GM19468 (cell line): ENCODE measurements at regions not wholly inside any gene's neighbourhood (a gene's known extent, or its start where the extent isn't known, plus 50 kb on each side); places are given as distances from the start of the nearest gene placed in this dataset.

Experiments used
- ATAC-seq: cut with Tn5 transposase; IDR thresholded peaks from one replicate; pipeline ENCODE4 v1.9.1; 2021; ENCODE audit warnings: mild to moderate bottlenecking, moderate library complexity, moderate number of reproducible peaks; ENCODE audit not compliant: unreplicated experiment; ENCODE audit errors: extremely low read depth

DNA sequence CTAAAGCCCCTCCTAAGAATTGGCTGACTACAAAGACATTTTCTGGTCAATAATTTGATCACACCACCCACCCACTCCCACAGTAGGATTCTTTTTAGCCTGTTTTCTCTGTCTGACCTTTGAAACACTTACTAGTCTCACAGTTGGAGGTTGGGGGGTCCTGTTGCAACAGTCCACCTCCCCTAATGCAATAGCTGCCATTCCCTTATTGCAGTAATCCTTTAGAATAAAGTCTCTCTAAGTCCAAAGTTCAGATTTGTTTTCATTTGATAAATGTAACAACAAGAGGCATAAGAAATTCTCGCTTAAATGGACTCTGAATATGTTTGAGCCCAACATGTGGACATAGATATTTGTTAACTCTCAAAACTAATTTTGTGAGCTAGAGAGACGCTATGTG lies 1326.8 kb upstream of the TMEFF2 start:
- no peak for ATAC-seq

DNA sequence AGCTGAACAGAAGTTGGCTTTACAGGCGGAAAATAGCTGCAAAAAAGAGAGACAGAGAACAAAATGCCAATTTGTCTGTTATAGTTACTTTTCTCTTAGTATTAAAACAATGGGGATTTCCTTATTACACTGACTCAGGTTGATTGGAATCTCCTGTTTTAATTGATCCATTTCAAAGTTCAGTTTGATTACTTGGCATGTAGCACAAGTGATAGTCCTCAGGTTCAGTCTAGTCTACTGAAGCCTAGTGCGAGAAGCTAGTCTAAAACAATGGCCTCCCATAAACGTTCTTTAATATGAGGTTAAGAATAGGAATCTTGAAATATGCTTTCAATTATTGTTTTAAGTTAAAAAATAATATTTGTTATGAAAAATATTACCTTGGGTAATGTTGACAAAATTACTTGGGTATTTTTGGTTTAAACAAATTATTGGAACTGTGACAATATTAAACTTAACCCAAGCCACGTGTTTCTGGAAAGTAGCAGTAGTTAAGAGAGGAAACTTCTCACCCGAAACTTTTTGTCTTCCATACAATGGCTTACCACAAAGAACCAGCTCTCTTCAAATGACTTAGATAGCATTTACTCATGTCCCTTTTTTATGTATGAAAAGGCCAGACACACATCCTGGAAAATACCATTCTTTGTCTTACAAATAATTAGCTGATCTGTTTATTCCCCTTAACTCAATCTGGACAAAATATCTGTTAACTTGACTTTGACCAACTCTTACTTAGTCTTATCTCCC lies 1326.2 kb upstream of the TMEFF2 start:
- ATAC-seq = peak; percentile 32

DNA sequence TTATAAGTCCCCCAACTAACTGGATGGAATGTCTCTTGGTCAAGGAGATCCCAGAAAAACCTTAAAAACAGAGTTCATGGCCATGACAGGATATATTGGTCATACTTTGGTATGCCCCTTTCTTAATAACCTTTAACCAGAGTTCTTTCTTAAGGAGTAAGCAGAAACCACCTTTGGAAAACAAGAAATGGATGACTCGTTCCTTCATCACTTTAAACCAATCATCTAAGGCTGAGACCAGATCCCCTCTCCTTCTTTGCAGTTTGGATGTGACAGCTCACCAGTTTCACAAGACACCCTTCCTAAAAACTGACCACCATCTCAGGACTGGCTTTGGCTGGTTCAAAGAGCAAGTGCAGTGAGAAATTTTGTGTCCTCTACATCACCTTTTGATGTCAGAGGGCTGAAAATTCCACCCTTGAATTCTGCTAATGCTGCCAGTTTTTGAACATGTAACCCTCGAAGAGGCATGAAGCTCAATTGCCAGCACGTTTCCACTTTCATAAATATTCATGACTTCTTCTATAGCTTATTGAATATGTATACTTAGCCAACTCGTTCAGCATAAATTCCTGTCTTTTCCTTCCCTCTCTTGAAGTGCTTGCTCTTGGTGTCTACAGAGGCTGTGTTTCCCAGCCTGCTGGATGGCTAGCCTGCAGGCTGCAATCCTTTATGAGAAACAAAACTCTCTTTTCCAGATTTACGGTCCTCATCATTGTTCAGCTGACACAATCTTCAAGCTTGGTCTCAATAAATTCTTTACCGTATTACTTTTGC lies 1323.5 kb upstream of the TMEFF2 start:
- no peak for ATAC-seq

DNA sequence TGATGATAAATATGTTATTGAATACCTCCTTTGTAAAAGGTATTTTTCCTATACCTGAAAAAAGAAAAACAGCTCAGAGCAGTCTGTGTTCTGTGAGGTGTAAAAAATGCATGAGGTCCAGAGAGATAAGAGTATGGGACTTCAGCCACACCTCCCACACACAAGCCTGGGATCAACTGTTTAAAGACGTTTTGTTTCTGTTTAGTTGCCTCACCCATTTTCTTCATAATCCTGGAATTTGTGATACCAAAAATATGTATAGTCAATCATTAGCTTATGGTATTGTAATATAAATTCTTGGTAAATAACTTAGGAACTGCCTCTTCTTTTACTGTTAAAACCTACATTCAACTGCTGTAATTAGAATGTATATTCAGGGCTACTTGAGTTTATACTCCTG lies 1322.9 kb upstream of the TMEFF2 start:
- ATAC-seq = no peak

DNA sequence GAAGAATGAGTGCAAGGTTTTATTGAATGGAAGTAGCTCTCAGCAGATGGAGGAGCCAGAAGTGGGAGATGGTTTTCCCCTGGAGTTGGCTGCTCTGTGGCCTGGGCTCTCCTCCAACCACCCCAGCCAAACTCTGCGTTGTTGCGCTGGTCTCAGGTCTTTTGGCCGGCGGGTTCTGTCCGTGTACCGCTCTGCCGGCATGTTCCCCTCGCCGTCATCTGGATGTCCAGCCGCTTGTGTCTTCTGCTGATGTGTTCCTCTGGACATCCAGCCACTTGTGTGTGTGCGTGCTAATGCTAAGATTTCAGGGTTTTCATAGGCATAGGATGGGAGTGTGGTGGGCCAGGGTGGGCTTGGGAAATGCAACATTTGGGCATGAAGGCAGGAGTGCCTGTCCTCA lies 1311.3 kb upstream of the TMEFF2 start:
- no peak for ATAC-seq

DNA sequence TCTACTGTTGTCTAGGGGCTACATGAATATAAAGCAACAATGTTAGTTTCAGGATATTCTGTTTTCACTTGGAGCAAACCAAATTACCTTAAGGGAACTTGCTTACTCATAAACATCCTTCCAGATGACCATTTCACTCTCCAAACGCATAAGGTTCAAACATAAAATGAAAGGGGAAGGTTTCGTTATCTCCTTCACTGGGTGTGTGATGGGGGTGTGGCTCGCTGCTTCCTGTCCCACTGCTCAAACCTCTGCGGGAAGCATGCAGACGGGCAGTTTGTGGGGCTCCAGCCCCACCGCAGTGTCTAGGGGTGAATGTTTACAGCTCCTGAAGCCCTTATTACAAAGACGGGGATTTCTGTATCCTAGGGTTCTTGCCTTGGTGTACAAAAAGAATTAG lies 1310.9 kb upstream of the TMEFF2 start:
- ATAC-seq = no peak

DNA sequence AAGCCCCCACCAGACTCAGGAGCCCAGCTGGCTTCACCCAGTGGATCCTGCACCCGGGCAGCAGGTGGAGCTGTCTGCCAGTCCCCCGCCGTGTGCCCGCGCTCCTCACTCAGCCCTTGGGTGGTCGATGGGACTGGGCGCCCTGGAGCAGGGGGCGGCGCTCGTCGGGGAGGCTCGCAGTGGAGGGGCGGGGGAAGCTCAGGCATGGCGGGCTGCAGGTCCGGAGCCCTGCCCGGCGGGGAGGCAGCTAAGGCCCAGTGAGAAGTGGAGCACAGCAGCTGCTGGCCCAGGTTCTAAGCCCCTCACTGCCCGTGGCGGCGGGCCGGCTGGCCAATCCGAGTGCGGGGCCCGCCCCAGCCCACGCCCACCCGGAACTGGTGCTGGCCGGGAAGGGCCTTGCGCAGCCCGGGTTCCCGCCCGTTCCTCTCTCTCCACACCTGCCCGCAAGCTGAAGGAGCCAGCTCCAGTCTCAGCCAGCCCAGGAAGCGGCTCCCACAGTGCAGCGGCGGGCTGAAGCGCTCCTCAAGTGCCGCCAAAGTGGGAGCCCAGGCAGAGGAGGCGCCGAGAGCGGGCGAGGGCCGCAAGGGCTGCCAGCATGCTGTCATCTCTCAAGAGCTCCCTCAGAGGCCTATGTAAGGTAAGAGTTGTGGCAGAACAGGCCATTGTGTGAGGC lies 1307.8 kb upstream of the TMEFF2 start:
- no peak for ATAC-seq

DNA sequence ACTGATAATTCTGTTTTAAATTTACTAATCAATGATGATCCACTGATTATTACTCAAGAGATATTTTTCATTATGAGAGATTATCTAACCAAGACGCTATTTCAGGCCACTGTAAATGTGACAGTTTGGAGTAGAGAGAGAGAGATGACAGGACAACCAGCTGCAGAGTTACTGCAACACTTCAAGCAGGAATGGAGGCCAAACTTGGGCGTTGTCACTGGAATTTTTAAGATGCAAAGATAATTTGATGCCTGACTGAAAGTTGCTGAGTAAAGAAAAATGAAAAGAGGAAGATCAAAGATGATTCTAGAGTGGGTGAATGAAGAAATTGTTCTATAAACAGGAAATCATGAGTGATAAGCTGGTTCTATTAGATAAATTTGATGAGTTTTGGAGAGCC lies 1302.1 kb upstream of the TMEFF2 start:
- no peak for ATAC-seq

DNA sequence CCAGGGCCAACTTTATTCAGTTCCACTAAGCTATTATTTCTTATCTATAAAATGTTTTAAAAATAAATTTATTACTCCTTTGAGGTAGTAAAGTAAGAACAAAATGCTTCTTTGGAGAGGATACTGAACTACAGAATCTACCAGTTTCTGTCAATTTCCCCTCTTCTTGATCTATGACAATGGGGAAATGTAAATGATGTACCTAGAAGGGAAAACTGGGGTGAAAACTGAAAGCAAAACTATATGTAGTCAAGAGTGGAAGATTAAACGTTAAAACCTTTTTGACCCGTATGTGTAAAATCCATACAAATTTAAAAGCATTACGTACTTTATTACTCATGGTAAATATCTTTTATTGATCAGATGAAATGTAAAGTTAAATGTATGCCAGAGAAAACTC lies 1287.8 kb upstream of the TMEFF2 start:
- peak; percentile 79 for ATAC-seq

DNA sequence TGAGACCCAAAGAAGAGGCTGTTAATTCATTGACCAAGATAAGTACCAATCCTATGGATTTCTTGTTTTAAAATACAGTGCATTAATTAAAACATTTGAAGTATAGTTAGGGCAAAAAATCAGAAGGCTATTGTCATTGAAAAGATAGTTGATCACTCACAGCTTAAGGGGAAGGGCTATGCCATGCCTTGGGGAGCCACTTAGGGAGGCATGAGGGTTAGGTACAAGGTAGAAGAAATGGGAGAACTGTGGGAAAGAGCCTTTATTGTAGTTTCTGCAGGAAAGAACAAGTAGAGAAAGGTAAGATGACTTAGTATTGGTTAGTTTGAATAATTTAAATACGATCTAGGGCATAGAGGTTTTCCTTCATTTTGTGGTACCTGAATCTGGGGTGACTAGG lies 1285.5 kb upstream of the TMEFF2 start:
- no peak for ATAC-seq

DNA sequence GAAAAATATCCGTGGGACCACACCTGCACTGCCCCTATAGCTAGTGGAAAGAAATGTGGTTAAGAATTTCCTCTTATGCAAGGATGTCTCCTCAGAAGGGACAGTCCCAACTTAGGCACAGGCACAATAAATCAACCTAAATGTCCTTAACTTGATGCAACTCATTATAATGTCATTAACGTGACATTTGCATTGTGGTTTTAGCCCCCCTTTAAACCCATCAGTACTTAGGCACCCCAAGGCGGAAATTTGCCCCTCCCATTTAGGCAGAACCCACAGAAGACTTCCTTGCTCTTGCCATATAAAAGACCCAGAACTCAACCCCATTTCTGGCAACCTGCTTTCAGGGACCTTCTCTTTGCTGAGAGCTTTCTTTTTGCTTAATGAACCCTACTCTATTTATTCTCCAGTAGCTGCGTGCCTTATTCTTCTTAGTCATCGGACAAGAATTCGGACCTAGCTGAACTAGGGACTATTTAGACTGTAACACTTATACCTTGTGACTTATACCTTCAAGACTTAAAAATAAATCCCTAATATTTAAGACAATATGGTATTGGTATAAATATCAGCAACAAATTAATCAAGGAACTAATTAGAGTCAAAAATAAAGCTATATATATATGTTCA lies 1281.6 kb upstream of the TMEFF2 start:
- no peak for ATAC-seq

DNA sequence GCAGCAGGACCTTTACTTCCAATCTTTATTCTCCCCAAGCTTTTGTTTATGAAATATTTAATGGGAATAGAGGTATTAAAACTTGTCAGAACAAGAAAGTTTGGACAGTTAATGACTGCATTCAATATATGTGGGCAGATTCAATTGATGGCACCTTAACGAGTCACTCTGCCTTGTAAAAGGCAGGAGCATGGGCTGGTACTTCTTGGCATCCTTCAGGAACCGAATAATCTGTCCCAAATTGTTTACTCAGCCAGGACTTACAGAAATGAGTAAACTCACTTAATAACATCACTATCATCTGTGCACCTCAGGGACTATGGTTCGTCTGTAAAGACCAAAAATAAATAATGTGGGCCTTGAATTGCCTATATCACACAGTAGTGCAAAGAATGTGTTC lies 1280.3 kb upstream of the TMEFF2 start:
- ATAC-seq = no peak

DNA sequence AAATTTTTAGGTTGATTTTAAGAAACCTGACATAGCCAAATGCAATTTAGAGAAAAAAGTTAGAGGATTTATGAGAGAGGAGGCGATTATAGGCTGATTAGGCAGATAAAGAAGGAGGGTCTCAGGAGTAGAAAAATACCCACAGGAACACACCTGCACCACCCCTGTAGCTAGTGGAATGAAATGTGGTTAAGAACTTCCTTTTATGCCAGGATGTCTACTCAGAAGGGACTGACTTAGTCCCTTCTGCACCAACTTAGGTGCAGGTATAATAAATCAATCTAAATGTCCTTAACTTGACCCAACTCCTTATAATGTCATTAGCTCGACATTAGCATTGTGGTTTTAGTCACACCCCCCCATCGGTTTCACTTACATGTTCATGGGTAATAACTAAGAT lies 1274.5 kb upstream of the TMEFF2 start:
- no peak for ATAC-seq

DNA sequence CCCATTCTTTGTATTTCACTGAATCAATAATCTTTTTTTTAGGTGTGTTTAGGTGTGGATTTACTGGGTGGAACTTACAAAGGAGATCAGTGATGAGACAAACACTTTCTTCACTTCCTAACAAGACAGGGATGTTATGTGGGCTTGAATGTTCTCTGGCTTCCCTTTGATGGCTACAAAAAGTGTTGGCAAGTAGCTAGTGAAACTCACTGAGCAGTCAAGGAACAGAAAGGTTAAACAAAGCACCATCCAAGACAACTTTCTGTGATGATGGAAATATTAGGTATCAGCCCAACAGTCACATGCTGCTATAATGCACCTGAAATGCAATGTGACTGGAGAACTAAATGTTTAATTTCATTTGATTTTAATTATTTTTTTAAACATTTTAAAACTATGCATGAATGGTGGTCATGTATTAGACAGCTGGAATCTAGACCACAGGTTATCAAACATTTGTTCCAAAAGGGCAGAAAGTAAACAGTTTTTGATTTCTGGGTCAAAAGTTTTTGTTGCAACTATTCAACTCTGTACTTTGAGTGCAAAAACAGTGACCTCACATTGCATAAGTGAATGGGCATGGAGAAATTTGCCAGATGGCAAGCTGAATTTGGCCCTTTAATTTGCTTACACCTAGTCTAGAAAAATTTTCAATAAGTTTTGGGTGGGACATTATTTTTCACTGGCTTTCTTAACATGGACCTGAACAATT lies 1272.7 kb upstream of the TMEFF2 start:
- ATAC-seq = no peak

DNA sequence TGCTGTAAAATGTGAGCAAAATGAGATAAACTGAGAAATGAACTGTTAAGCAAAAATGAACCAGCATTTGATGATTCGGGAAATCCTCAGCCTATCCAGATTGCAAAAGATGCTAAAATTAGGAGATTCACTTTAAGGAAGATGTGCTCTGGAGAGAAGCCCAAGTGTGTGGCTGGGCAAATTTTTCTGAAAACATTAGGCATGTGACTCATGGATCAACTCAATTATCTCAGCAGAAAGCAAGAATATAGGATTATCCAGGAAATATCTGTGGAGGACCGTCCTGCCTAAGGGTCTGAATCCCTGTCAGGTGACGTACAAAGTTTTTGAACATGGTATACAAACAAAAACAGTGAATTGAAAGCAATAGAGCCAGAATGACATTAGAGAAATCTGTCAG lies 1268.3 kb upstream of the TMEFF2 start:
- no peak for ATAC-seq

DNA sequence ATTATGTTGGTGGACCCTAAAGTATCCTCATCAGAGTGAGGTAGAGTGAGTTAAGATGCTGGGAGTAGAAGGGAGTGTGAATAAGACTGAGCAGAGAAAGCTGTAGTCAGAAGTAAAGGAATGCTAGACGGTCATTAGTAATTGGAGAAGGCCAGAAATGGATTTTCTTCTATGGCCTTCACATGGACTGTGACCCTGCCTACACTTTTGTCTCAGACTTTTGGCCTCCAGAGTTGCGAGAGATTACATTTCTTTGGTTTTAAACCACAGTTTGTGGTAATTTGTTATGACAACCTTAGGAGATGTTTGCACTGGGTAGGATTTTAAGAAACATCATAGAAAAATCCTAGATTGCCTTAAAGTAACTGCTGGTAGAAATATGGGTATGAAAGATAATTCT lies 1267.7 kb upstream of the TMEFF2 start:
- ATAC-seq = no peak

DNA sequence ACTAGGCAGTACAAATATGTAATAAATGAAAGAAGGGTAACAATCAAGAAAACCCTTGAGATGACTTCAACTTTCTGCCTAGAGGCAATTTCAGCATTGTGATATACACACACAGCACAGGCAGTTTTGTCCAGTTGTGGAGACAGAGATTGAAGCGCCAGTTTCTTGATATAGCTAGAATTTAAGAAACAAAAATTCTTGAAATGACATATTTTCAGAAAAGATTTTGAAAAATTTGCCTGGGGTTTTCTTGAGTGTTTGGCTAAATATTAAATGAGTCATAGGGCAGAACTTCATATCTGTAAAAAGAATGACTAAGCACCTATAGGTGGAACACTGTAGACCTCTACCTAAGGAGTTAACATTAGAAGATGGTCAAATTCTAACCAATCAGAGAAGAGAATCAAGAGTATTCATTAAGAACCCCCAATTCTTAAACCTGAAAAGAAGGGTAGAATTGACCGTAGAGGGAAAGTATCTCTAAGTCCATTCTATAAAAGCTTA lies 1266.8 kb upstream of the TMEFF2 start:
- ATAC-seq = no peak

DNA sequence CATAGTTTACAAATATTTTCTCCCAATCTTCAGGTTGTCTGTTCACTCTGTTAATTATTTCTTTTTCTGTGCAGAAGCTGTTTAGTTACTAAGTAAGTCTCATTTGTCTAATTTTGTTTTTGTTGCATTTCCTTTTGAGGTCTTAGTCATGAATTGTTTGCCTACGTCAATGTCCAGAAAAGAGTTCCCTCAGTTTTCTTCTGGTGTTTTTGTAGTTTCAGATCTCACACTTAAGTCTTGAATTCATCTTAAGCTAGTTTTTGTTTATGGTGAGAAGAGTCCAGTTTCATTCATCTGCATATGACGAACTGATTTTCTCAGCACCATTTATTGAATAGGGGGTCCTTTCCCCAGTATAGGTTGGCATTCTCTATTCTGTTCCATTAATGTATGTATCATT lies 1252.2 kb upstream of the TMEFF2 start:
- ATAC-seq = no peak

DNA sequence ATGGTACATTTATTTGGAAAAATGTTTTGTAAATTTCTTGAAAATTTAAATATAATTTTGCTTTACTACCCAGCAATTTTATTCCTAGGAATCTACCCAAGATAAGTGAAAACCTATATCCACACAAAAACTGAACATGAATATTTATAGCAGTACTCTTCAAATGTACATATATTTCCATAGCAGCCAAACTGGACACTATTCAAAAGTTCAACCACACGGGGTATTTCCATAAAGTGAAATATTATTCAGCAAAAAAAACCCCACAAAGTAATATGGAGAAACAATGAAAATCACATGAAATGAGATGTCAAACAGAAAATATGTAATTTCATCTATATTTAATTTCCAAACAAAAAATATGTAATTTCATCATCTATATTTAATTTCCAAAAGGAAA lies 1247.6 kb upstream of the TMEFF2 start:
- no peak for ATAC-seq

DNA sequence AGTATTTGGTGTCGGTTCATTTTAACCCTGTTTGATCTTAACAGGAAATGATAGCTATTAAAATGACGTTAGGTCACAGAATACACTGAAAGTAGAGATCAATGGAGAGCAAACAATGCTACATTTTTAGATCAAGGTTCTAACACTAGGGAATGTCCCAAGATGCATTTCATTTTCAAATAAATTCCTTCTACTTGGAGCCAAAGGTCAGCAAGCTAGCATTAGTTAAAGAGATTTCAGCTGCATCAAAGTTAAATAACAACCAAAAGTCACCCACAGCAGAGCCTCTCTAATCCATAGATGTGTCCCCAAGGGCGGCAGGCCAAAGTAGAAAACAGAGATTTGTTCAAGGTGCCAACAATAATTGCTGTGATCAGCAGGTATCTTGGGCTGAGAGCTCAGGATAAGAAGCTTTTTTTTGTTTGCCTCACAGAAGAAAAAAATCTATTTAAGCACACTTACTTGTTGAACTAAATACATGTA lies 1233.6 kb upstream of the TMEFF2 start:
- no peak for ATAC-seq
